GM23338 (cell line): ENCODE measurements at regions not wholly inside any gene's neighbourhood (a gene's known extent, or its start where the extent isn't known, plus 50 kb on each side); places are given as distances from the start of the nearest gene placed in this dataset.

Experiments used
- ATAC-seq: fragments of 200-7000 bp; cut with Tn5 transposase; 3 replicates; pipeline ENCODE4 v1.9.1; 2020
- DNase-seq: peaks from one replicate; pipeline ENCODE4 v3.0.0-alpha.2; 2015; ENCODE audit warnings: low spot score
- H2AFZ ChIP-seq: fragments of 200-600 bp; sonication (generic); 2 replicates; pipeline ENCODE4 v1.8.0; 2016; ENCODE audit warnings: antibody characterized with exemption, mild to moderate bottlenecking, moderate library complexity
- H3F3A ChIP-seq: fragments of 200-600 bp; sonication (generic); replicated peaks from 2 replicates; pipeline ENCODE4 v1.8.0; 2017; ENCODE audit warnings: antibody characterized with exemption, mixed run types, low read depth
- H3K27ac ChIP-seq: fragments of 200-600 bp; sonication (generic); 2 replicates; pipeline ENCODE4 v1.6.1; 2016; ENCODE audit warnings: low read depth
- H3K27me3 ChIP-seq: fragments of 200-600 bp; sonication (generic); 2 replicates; pipeline ENCODE4 v1.8.0; 2016; ENCODE audit warnings: mild to moderate bottlenecking, mixed run types, moderate library complexity; ENCODE audit not compliant: insufficient read depth
- H3K36me3 ChIP-seq: fragments of 200-600 bp; sonication (generic); 2 replicates; pipeline ENCODE4 v1.8.0; 2016; ENCODE audit warnings: mild to moderate bottlenecking; ENCODE audit not compliant: insufficient read depth
- H3K4me1 ChIP-seq: fragments of 200-600 bp; sonication (generic); 2 replicates; pipeline ENCODE4 v1.8.0; 2016; ENCODE audit warnings: mild to moderate bottlenecking, moderate library complexity; ENCODE audit not compliant: insufficient read depth
- H3K4me2 ChIP-seq: fragments of 200-600 bp; sonication (generic); 2 replicates; pipeline ENCODE4 v1.7.1; 2017; ENCODE audit warnings: mixed run types
- H3K4me3 ChIP-seq: fragments of 200-600 bp; sonication (generic); 2 replicates; pipeline ENCODE4 v1.6.1; 2016; ENCODE audit warnings: mixed run types
- H3K79me2 ChIP-seq: fragments of 200-600 bp; sonication (generic); replicated peaks from 2 replicates; pipeline ENCODE4 v1.8.0; 2017; ENCODE audit warnings: mild to moderate bottlenecking; ENCODE audit not compliant: insufficient read depth
- H3K9me2 ChIP-seq: fragments of 200-600 bp; sonication (generic); 2 replicates; pipeline ENCODE4 v1.8.0; 2017; ENCODE audit not compliant: insufficient read depth
- H4K20me1 ChIP-seq: fragments of 200-600 bp; sonication (generic); replicated peaks from 2 replicates; pipeline ENCODE4 v1.8.0; 2017; ENCODE audit warnings: mild to moderate bottlenecking; ENCODE audit not compliant: insufficient read depth
- H3K27ac Mint-ChIP-seq: 2 replicates; pipeline ENCODE4 v1.8.0; 2020; ENCODE audit warnings: inconsistent platforms, mild to moderate bottlenecking, moderate library complexity, mixed read lengths
- H3K27me3 Mint-ChIP-seq: 3 replicates; pipeline ENCODE4 v1.8.0; 2022; ENCODE audit warnings: low read depth, mild to moderate bottlenecking, moderate library complexity, mixed read lengths, inconsistent platforms; ENCODE audit not compliant: insufficient read depth, poor library complexity
- H3K36me3 Mint-ChIP-seq: 3 replicates; pipeline ENCODE4 v1.8.0; 2021; ENCODE audit warnings: low read depth, mild to moderate bottlenecking, inconsistent platforms, moderate library complexity, mixed read lengths
- H3K4me1 Mint-ChIP-seq: 3 replicates; pipeline ENCODE4 v1.8.0; 2020; ENCODE audit warnings: mild to moderate bottlenecking, inconsistent platforms, mixed read lengths
- H3K4me3 Mint-ChIP-seq: 3 replicates; pipeline ENCODE4 v1.8.0; 2021; ENCODE audit warnings: moderate library complexity, mild to moderate bottlenecking, inconsistent platforms, mixed read lengths
- H3K9me3 Mint-ChIP-seq: 3 replicates; pipeline ENCODE4 v1.8.0; 2020; ENCODE audit warnings: moderate library complexity, mild to moderate bottlenecking, inconsistent platforms, mixed read lengths
- EZH2 ChIP-seq: fragments of 200-600 bp; sonication (generic); IDR thresholded peaks from one replicate; pipeline ENCODE4 v1.8.0; 2017; ENCODE audit warnings: antibody characterized with exemption, mild to moderate bottlenecking, low read depth; ENCODE audit not compliant: unreplicated experiment
- EZH2phosphoT487 ChIP-seq: fragments of 200-600 bp; sonication (generic); IDR thresholded peaks from one replicate; pipeline ENCODE4 v1.8.1; 2018; ENCODE audit warnings: antibody characterized with exemption; ENCODE audit not compliant: unreplicated experiment
- POLR2AphosphoS5 ChIP-seq: IDR thresholded peaks from 2 replicates; pipeline ENCODE4 v1.6.1; 2016; ENCODE audit warnings: antibody characterized with exemption, low read depth
- STAT1 ChIP-seq: IDR thresholded peaks from one replicate; pipeline ENCODE4 v1.6.1; 2016; ENCODE audit warnings: antibody characterized with exemption; ENCODE audit not compliant: unreplicated experiment
- ZNF331 ChIP-seq: fragments of 250-450 bp; sonication (Bioruptor Pico); IDR thresholded peaks from 2 replicates; pipeline ENCODE4 v1.5.0; 2020; ENCODE audit warnings: low read depth, mild to moderate bottlenecking, moderate library complexity
- ZNF462 ChIP-seq: fragments of 250-450 bp; sonication (Bioruptor Pico); IDR thresholded peaks from 2 replicates; pipeline ENCODE4 v1.5.0; 2020; ENCODE audit warnings: mild to moderate bottlenecking, moderate library complexity
- TF ChIP-seq, protein P1 (sequence below): IDR thresholded peaks from 2 replicates; pipeline ENCODE4 v1.6.1; 2016; ENCODE audit warnings: antibody characterized with exemption

DNA sequence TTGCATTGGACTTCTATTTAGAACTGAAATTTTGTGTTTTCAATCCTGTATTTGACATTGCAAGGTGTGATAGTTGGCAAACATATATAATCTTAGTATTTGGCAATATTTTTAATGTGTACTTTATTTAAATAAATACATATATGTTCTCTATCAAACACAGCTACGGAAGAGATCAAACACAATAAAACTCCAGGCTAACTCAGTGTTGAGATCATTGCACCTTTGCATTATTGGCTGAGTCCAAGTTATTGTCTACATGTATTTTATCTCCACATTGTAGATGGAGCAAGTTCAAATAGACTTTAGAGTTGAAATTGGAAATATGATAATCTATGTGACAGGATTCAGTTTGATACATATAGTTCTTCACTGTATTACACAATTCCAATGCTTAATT is 176.7 kb downstream of the ST6GAL2 start (continued):
- no peak for TF ChIP-seq POLR2AphosphoS5
- TF ChIP-seq ZNF462 (CRISPR knock-in tag): no peak

- Mint-ChIP-seq H3K27ac (no peak overlapping the region), H3K4me3 (no peak overlapping the region), H3K4me1 (peaks cover 8% of the 10 kb centered on the region; the same call in 2 of the 3 replicates), H3K36me3 (peaks cover 3% of the 10 kb centered on the region; the same call in 2 of the 3 replicates), H3K27me3 (no peaks in the 10 kb centered on the region), H3K9me3 (peaks cover 18% of the 10 kb centered on the region)
- H3K4me3 ChIP-seq: no peak overlapping the region
- no peak overlapping the region for H3K27ac ChIP-seq
- no peaks in the 10 kb centered on the region; the same call in 1 of the 2 replicates for H3K9me2 ChIP-seq
- H3F3A ChIP-seq: no peaks in the 10 kb centered on the region
- DNase-seq: no peak
- H4K20me1 ChIP-seq: no peaks in the 10 kb centered on the region
- no peak overlapping the region for H3K4me2 ChIP-seq
- H3K27me3 ChIP-seq: no peaks in the 10 kb centered on the region
- H3K36me3 ChIP-seq: peaks cover 3% of the 10 kb centered on the region
- ATAC-seq: no peak
- H3K79me2 ChIP-seq: no peaks in the 10 kb centered on the region
- H3K4me1 ChIP-seq: peaks cover 11% of the 10 kb centered on the region; the same call in 1 of the 2 replicates
- no peak overlapping the region for H2AFZ ChIP-seq
- no peak for TF ChIP-seq EZH2
- TF ChIP-seq, protein P1, sequence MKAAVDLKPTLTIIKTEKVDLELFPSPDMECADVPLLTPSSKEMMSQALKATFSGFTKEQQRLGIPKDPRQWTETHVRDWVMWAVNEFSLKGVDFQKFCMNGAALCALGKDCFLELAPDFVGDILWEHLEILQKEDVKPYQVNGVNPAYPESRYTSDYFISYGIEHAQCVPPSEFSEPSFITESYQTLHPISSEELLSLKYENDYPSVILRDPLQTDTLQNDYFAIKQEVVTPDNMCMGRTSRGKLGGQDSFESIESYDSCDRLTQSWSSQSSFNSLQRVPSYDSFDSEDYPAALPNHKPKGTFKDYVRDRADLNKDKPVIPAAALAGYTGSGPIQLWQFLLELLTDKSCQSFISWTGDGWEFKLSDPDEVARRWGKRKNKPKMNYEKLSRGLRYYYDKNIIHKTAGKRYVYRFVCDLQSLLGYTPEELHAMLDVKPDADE: no peak
- TF ChIP-seq STAT1: no peak
- TF ChIP-seq EZH2phosphoT487: no peak
- TF ChIP-seq ZNF331 (CRISPR knock-in tag): no peak
- TF ChIP-seq ZNF462 (CRISPR knock-in tag): no peak
These were observed 166.7 kb downstream of the ST6GAL2 start for GRCh38 chr2:106719222-106719621.
